H9 (cell line): ENCODE measurements at regions not wholly inside any gene's neighbourhood (a gene's known extent, or its start where the extent isn't known, plus 50 kb on each side); places are given as distances from the start of the nearest gene placed in this dataset.
A peak's percentile ranks its signal among the peaks of the same experiment; 100 is the strongest.

Experiments used
- DNase-seq: peaks from one replicate; pipeline ENCODE4 v3.0.0-alpha.2; 2017
- H2AFZ ChIP-seq: one replicate; pipeline ENCODE4 v1.6.1; 2013; ENCODE audit warnings: mild to moderate bottlenecking, low read length, control low read depth, moderate library complexity
- H2AK5ac ChIP-seq: 2 replicates; pipeline ENCODE4 v1.6.1; 2013; ENCODE audit warnings: low read length, control low read depth, mixed read lengths; ENCODE audit not compliant: insufficient read length
- H2BK120ac ChIP-seq: one replicate; pipeline ENCODE4 v1.6.1; 2013; ENCODE audit warnings: low read depth, mild to moderate bottlenecking, low read length, control low read depth, inconsistent platforms; ENCODE audit not compliant: poor library complexity, severe bottlenecking
- H2BK12ac ChIP-seq: 2 replicates; pipeline ENCODE4 v1.6.1; 2013; ENCODE audit warnings: low read length, control low read depth, mixed read lengths, low read depth; ENCODE audit not compliant: insufficient read length
- H2BK15ac ChIP-seq: 2 replicates; pipeline ENCODE4 v1.6.1; 2013; ENCODE audit warnings: low read depth, low read length, control low read depth
- H2BK20ac ChIP-seq: one replicate; pipeline ENCODE4 v1.6.1; 2013; ENCODE audit warnings: low read depth, mild to moderate bottlenecking, low read length, control low read depth, inconsistent platforms; ENCODE audit not compliant: poor library complexity, severe bottlenecking
- H2BK5ac ChIP-seq: 2 replicates; pipeline ENCODE4 v1.6.1; 2013; ENCODE audit warnings: low read length, control low read depth, mixed read lengths; ENCODE audit not compliant: insufficient read length
- H3K14ac ChIP-seq: 2 replicates; pipeline ENCODE4 v1.6.1; 2013; ENCODE audit warnings: low read length, control low read depth; ENCODE audit not compliant: insufficient read depth
- H3K18ac ChIP-seq: 2 replicates; pipeline ENCODE4 v1.6.1; 2013; ENCODE audit warnings: low read depth, mild to moderate bottlenecking, mixed read lengths, low read length, control low read depth; ENCODE audit not compliant: insufficient read length
- H3K23ac ChIP-seq: 2 replicates; pipeline ENCODE4 v1.6.1; 2013; ENCODE audit warnings: low read length, control low read depth, mixed read lengths, low read depth; ENCODE audit not compliant: insufficient read length
- H3K23me2 ChIP-seq: 2 replicates; pipeline ENCODE4 v1.6.1; 2013; ENCODE audit warnings: low read depth, mild to moderate bottlenecking, mixed read lengths, low read length, control low read depth; ENCODE audit not compliant: insufficient read length, poor library complexity, severe bottlenecking
- H3K27ac ChIP-seq: 2 replicates; pipeline ENCODE4 v1.5.1; 2013; ENCODE audit warnings: low read length, control low read depth, mixed read lengths, low read depth; ENCODE audit not compliant: insufficient read length
- H3K27me3 ChIP-seq: 2 replicates; pipeline ENCODE4 v1.6.1; 2013; ENCODE audit warnings: low read length, control low read depth, inconsistent platforms; ENCODE audit not compliant: insufficient read depth
- H3K4ac ChIP-seq: 2 replicates; pipeline ENCODE4 v1.6.1; 2013; ENCODE audit warnings: low read depth, mild to moderate bottlenecking, control low read depth, inconsistent platforms, low read length, moderate library complexity
- H3K4me1 ChIP-seq: 2 replicates; pipeline ENCODE4 v1.6.1; 2013; ENCODE audit warnings: low read length, control low read depth, inconsistent platforms; ENCODE audit not compliant: insufficient read depth
- H3K4me2 ChIP-seq: 2 replicates; pipeline ENCODE4 v1.6.1; 2013; ENCODE audit warnings: low read length, control low read depth, mixed read lengths; ENCODE audit not compliant: insufficient read length, insufficient read depth
- H3K56ac ChIP-seq: 2 replicates; pipeline ENCODE4 v1.6.1; 2013; ENCODE audit warnings: low read depth, mild to moderate bottlenecking, mixed read lengths, low read length, control low read depth; ENCODE audit not compliant: insufficient read length
- H3K79me1 ChIP-seq: 2 replicates; pipeline ENCODE4 v1.6.1; 2013; ENCODE audit warnings: low read depth, mild to moderate bottlenecking, moderate library complexity, low read length, control low read depth, inconsistent platforms; ENCODE audit not compliant: insufficient read depth, poor library complexity, severe bottlenecking
- H3K79me2 ChIP-seq: 2 replicates; pipeline ENCODE4 v1.6.1; 2013; ENCODE audit warnings: low read length, control low read depth, inconsistent platforms; ENCODE audit not compliant: insufficient read depth
- H3K9ac ChIP-seq: 2 replicates; pipeline ENCODE4 v1.6.1; 2013; ENCODE audit warnings: low read length, control low read depth, mixed read lengths; ENCODE audit not compliant: insufficient read length; ENCODE audit errors: extremely low read depth
- H3K9me3 ChIP-seq: one replicate; pipeline ENCODE4 v1.6.1; 2013; ENCODE audit warnings: low read depth, low read length, inconsistent platforms; ENCODE audit not compliant: control insufficient read depth
- H3T11ph ChIP-seq: one replicate; pipeline ENCODE4 v1.6.1; 2013; ENCODE audit warnings: mild to moderate bottlenecking, low read length, control low read depth, inconsistent platforms
- H4K20me1 ChIP-seq: one replicate; pipeline ENCODE4 v1.6.1; 2013; ENCODE audit not compliant: control insufficient read depth, insufficient read length, insufficient read depth
- H4K5ac ChIP-seq: 2 replicates; pipeline ENCODE4 v1.6.1; 2013; ENCODE audit warnings: low read depth, mild to moderate bottlenecking, mixed read lengths, low read length, control low read depth; ENCODE audit not compliant: insufficient read length
- H4K8ac ChIP-seq: replicated peaks from 2 replicates; pipeline ENCODE4 v1.6.1; 2013; ENCODE audit warnings: low read length, control low read depth, mixed read lengths, low read depth; ENCODE audit not compliant: insufficient read length
- H4K91ac ChIP-seq: 2 replicates; pipeline ENCODE4 v1.6.1; 2013; ENCODE audit warnings: low read depth, mild to moderate bottlenecking, moderate library complexity, mixed read lengths, low read length, control low read depth; ENCODE audit not compliant: insufficient read length
- H3K27ac Mint-ChIP-seq, 3 experiments: 2 replicates in 2 of 3; 3 replicates in 1 of 3; pipeline ENCODE4 v1.8.0; 2020 to 2021; ENCODE audit warnings: mixed read lengths in 3 of 3, mild to moderate bottlenecking in 1 of 3, moderate library complexity in 1 of 3
- H3K27me3 Mint-ChIP-seq: 2 replicates; pipeline ENCODE4 v1.8.0; 2021; ENCODE audit warnings: low read depth, mild to moderate bottlenecking, moderate library complexity, mixed read lengths
- H3K36me3 Mint-ChIP-seq, 3 experiments: 2 replicates in 2 of 3; 3 replicates in 1 of 3; pipeline ENCODE4 v1.8.0; 2020 to 2021; ENCODE audit warnings: low read depth in 3 of 3, mixed read lengths in 3 of 3; ENCODE audit not compliant: insufficient read depth in 1 of 3
- H3K4me1 Mint-ChIP-seq, 2 experiments: 2 replicates each; pipeline ENCODE4 v1.8.0; 2020; ENCODE audit warnings: mixed read lengths in 2 of 2
- H3K4me3 Mint-ChIP-seq, 2 experiments: 2 replicates in 1 of 2; 3 replicates in 1 of 2; pipeline ENCODE4 v1.8.0; 2020 to 2021; ENCODE audit warnings: mild to moderate bottlenecking in 2 of 2, mixed read lengths in 2 of 2, moderate library complexity in 1 of 2
- H3K9me3 Mint-ChIP-seq, 2 experiments: 2 replicates in 1 of 2; 3 replicates in 1 of 2; pipeline ENCODE4 v1.8.0; 2020; ENCODE audit warnings: mild to moderate bottlenecking in 2 of 2, mixed read lengths in 2 of 2, moderate library complexity in 1 of 2
- WGBS: extraction: QIAGEN DNeasy Blood & Tissue Kit; methylation state at CpG from one replicate; pipeline ENCODE4 v1.1.7; 2013; ENCODE audit warnings: missing lambda C conversion rate, low lambda C conversion rate, mixed read lengths; ENCODE audit not compliant: insufficient read length; ENCODE audit errors: extremely low coverage; 5-methylcytosine and 5-hydroxymethylcytosine counted together
- TF ChIP-seq, protein P1 (sequence below): fragments of 200-600 bp; sonication (generic); conservative IDR thresholded peaks from 3 replicates; pipeline ENCODE4 v1.8.0; 2021; ENCODE audit warnings: antibody characterized with exemption, mild to moderate bottlenecking

DNA sequence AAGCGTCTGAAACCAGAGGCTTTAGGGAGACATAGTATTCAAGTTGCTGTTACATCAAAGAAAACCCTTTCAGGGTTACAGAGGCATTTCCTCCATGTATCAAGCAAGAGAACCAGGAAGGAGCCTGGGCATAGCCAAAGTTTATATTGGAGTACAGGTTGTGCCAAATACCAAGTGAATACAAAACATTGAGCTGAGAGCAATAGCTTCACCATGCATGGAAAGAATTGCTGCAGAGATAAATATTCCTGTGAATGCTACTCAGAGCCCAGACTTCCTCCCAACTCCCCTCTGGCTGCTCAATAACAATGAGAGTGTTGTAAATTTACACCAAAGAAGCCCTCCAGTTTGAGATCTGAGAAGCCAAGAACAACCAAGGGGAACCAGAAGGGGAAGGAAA, 618.9 kb downstream of the DHX35 start:
- TF ChIP-seq, protein P1, sequence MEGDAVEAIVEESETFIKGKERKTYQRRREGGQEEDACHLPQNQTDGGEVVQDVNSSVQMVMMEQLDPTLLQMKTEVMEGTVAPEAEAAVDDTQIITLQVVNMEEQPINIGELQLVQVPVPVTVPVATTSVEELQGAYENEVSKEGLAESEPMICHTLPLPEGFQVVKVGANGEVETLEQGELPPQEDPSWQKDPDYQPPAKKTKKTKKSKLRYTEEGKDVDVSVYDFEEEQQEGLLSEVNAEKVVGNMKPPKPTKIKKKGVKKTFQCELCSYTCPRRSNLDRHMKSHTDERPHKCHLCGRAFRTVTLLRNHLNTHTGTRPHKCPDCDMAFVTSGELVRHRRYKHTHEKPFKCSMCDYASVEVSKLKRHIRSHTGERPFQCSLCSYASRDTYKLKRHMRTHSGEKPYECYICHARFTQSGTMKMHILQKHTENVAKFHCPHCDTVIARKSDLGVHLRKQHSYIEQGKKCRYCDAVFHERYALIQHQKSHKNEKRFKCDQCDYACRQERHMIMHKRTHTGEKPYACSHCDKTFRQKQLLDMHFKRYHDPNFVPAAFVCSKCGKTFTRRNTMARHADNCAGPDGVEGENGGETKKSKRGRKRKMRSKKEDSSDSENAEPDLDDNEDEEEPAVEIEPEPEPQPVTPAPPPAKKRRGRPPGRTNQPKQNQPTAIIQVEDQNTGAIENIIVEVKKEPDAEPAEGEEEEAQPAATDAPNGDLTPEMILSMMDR: no peak
- Histone ChIP-seq H3K56ac (no peak overlapping the region), H4K8ac (no peak overlapping the region), H3K79me2 (no peaks in the 10 kb centered on the region), H3K4me1 (0 out of 2 replicates have a peak, but pooled peaks cover 2% of the 10 kb centered on the region), H2BK5ac (no peak overlapping the region), H2BK20ac (no peak overlapping the region), H2AFZ (no peak overlapping the region), H3K4ac (no peak overlapping the region), H3K4me2 (no peak overlapping the region), H2BK15ac (no peak overlapping the region), H3K9ac (no peak overlapping the region), H3K23ac (no peak overlapping the region), H2AK5ac (no peak overlapping the region), H3K27ac (no peak overlapping the region), H3K9me3 (no peaks in the 10 kb centered on the region), H3K79me1 (no peaks in the 10 kb centered on the region), H3K14ac (no peak overlapping the region; the same call in 1 of the 2 replicates), H3K18ac (peak overlapping the region; percentile 27), H3K27me3 (no peaks in the 10 kb centered on the region), H4K5ac (no peak overlapping the region), H3T11ph (no peak overlapping the region), H4K20me1 (no peaks in the 10 kb centered on the region), H2BK120ac (no peak overlapping the region), H4K91ac (no peak overlapping the region), H2BK12ac (no peak overlapping the region), H3K23me2 (no peaks in the 10 kb centered on the region)
- WGBS: no CpG with 5 or more reads among the region's 1 CpG
- Mint-ChIP-seq H3K36me3 (no peaks in the 10 kb centered on the region; a peak in 1 of 7 replicates), H3K27me3 (no peaks in the 10 kb centered on the region; the same call in none of the 2 replicates), H3K27ac (no peak overlapping the region), H3K9me3 (peaks cover 0 to 1% of the 10 kb centered on the region in 2 experiments; a peak in 3 of 5 replicates), H3K4me3 (no peak overlapping the region), H3K4me1 (no peaks in the 10 kb centered on the region; a peak in 1 of 4 replicates)
- no peak for DNase-seq
